GM23338 (cell line): ENCODE measurements at regions not wholly inside any gene's neighbourhood (a gene's known extent, or its start where the extent isn't known, plus 50 kb on each side); places are given as distances from the start of the nearest gene placed in this dataset.
"Not testable (repeated sequence)": the region's sequence is repeated elsewhere in the genome, so short reads cannot be mapped to it uniquely, and the experiment has no call there.

Experiments used
- ATAC-seq: fragments of 200-7000 bp; cut with Tn5 transposase; 3 replicates; pipeline ENCODE4 v1.9.1; 2020
- DNase-seq: peaks from one replicate; pipeline ENCODE4 v3.0.0-alpha.2; 2015; ENCODE audit warnings: low spot score
- H2AFZ ChIP-seq: fragments of 200-600 bp; sonication (generic); 2 replicates; pipeline ENCODE4 v1.8.0; 2016; ENCODE audit warnings: antibody characterized with exemption, mild to moderate bottlenecking, moderate library complexity
- H3F3A ChIP-seq: fragments of 200-600 bp; sonication (generic); replicated peaks from 2 replicates; pipeline ENCODE4 v1.8.0; 2017; ENCODE audit warnings: antibody characterized with exemption, mixed run types, low read depth
- H3K27ac ChIP-seq: fragments of 200-600 bp; sonication (generic); 2 replicates; pipeline ENCODE4 v1.6.1; 2016; ENCODE audit warnings: low read depth
- H3K27me3 ChIP-seq: fragments of 200-600 bp; sonication (generic); 2 replicates; pipeline ENCODE4 v1.8.0; 2016; ENCODE audit warnings: mild to moderate bottlenecking, mixed run types, moderate library complexity; ENCODE audit not compliant: insufficient read depth
- H3K36me3 ChIP-seq: fragments of 200-600 bp; sonication (generic); 2 replicates; pipeline ENCODE4 v1.8.0; 2016; ENCODE audit warnings: mild to moderate bottlenecking; ENCODE audit not compliant: insufficient read depth
- H3K4me1 ChIP-seq: fragments of 200-600 bp; sonication (generic); 2 replicates; pipeline ENCODE4 v1.8.0; 2016; ENCODE audit warnings: mild to moderate bottlenecking, moderate library complexity; ENCODE audit not compliant: insufficient read depth
- H3K4me2 ChIP-seq: fragments of 200-600 bp; sonication (generic); 2 replicates; pipeline ENCODE4 v1.7.1; 2017; ENCODE audit warnings: mixed run types
- H3K4me3 ChIP-seq: fragments of 200-600 bp; sonication (generic); 2 replicates; pipeline ENCODE4 v1.6.1; 2016; ENCODE audit warnings: mixed run types
- H3K79me2 ChIP-seq: fragments of 200-600 bp; sonication (generic); replicated peaks from 2 replicates; pipeline ENCODE4 v1.8.0; 2017; ENCODE audit warnings: mild to moderate bottlenecking; ENCODE audit not compliant: insufficient read depth
- H3K9me2 ChIP-seq: fragments of 200-600 bp; sonication (generic); 2 replicates; pipeline ENCODE4 v1.8.0; 2017; ENCODE audit not compliant: insufficient read depth
- H4K20me1 ChIP-seq: fragments of 200-600 bp; sonication (generic); replicated peaks from 2 replicates; pipeline ENCODE4 v1.8.0; 2017; ENCODE audit warnings: mild to moderate bottlenecking; ENCODE audit not compliant: insufficient read depth
- H3K27ac Mint-ChIP-seq: 2 replicates; pipeline ENCODE4 v1.8.0; 2020; ENCODE audit warnings: inconsistent platforms, mild to moderate bottlenecking, moderate library complexity, mixed read lengths
- H3K27me3 Mint-ChIP-seq: 3 replicates; pipeline ENCODE4 v1.8.0; 2022; ENCODE audit warnings: low read depth, mild to moderate bottlenecking, moderate library complexity, mixed read lengths, inconsistent platforms; ENCODE audit not compliant: insufficient read depth, poor library complexity
- H3K36me3 Mint-ChIP-seq: 3 replicates; pipeline ENCODE4 v1.8.0; 2021; ENCODE audit warnings: low read depth, mild to moderate bottlenecking, inconsistent platforms, moderate library complexity, mixed read lengths
- H3K4me1 Mint-ChIP-seq: 3 replicates; pipeline ENCODE4 v1.8.0; 2020; ENCODE audit warnings: mild to moderate bottlenecking, inconsistent platforms, mixed read lengths
- H3K4me3 Mint-ChIP-seq: 3 replicates; pipeline ENCODE4 v1.8.0; 2021; ENCODE audit warnings: moderate library complexity, mild to moderate bottlenecking, inconsistent platforms, mixed read lengths
- H3K9me3 Mint-ChIP-seq: 3 replicates; pipeline ENCODE4 v1.8.0; 2020; ENCODE audit warnings: moderate library complexity, mild to moderate bottlenecking, inconsistent platforms, mixed read lengths

DNA sequence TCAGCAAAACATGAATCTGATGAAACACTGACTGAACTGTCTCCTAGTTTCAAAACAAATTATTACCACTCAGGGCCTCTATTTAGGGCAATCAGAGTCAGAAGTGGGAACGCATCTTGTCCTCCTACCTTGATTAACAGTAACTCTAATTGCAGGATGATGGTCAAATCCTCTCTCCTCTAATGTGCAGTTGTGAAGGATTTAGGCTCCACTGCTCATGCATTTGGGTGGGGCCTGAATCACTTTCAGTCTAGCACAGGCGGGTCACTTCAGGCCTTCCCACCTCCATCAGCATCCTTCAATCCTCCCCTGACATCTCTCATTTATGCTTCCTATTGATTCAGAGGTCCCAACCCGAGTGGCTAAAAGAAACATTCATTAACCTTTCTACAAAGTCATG is 67.5 kb upstream of the AGAP9 start:
- ATAC-seq, H3K4me2 ChIP-seq, H3F3A ChIP-seq: not testable (repeated sequence)

DNA sequence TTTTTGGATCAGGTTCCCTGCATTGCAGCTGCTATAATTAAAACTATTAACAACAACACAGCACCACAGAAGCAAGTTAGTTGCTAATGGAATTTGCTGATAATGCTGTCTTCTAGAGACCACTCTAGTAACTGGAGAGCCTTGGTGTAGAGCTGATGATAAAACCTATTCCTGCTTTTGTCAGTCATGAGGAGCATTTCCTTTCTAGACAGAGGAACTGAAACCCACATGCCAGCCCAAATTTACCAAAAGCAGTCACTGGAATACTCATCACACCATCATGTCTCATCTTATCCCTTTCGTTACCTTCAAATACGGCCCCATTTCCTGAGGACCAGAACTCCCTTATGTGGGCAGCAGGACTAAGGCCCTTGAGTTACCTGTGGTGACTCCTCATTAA is 67.1 kb upstream of the AGAP9 start:
- DNase-seq: not testable (repeated sequence)

More for the DNA sequence above, 67.5 kb upstream of the AGAP9 start:
- not testable (repeated sequence) for H3K4me1 ChIP-seq, H3K4me3 ChIP-seq, H3K4me3 Mint-ChIP-seq, H3K27me3 Mint-ChIP-seq, H3K4me1 Mint-ChIP-seq, DNase-seq, H3K36me3 Mint-ChIP-seq, H3K79me2 ChIP-seq, H3K27ac ChIP-seq, H3K27me3 ChIP-seq, H3K9me2 ChIP-seq, H3K36me3 ChIP-seq, H3K9me3 Mint-ChIP-seq, H3K27ac Mint-ChIP-seq, H2AFZ ChIP-seq, H4K20me1 ChIP-seq

GRCh38 chr10:47582051-47582450 is 58.6 kb upstream of the AGAP9 start:
- H3K36me3 ChIP-seq, H3K9me3 Mint-ChIP-seq, H3K36me3 Mint-ChIP-seq, H3K79me2 ChIP-seq, H3K27me3 ChIP-seq, H4K20me1 ChIP-seq, H2AFZ ChIP-seq, H3K27ac Mint-ChIP-seq, H3K27me3 Mint-ChIP-seq, H3K4me1 ChIP-seq, ATAC-seq, H3K4me3 ChIP-seq, H3K4me1 Mint-ChIP-seq, H3K9me2 ChIP-seq, H3K4me2 ChIP-seq, H3K27ac ChIP-seq, DNase-seq, H3F3A ChIP-seq, H3K4me3 Mint-ChIP-seq: not testable (repeated sequence)

More for the DNA sequence above, 67.1 kb upstream of the AGAP9 start:
- H3K36me3 ChIP-seq, H2AFZ ChIP-seq, H3K9me3 Mint-ChIP-seq, H3K27ac Mint-ChIP-seq, H3K27ac ChIP-seq, H4K20me1 ChIP-seq, H3K9me2 ChIP-seq, H3K27me3 Mint-ChIP-seq, ATAC-seq, H3K4me3 Mint-ChIP-seq, H3K4me1 ChIP-seq, H3K4me1 Mint-ChIP-seq, H3K4me2 ChIP-seq, H3K27me3 ChIP-seq, H3K36me3 Mint-ChIP-seq, H3F3A ChIP-seq, H3K4me3 ChIP-seq, H3K79me2 ChIP-seq: not testable (repeated sequence)

DNA sequence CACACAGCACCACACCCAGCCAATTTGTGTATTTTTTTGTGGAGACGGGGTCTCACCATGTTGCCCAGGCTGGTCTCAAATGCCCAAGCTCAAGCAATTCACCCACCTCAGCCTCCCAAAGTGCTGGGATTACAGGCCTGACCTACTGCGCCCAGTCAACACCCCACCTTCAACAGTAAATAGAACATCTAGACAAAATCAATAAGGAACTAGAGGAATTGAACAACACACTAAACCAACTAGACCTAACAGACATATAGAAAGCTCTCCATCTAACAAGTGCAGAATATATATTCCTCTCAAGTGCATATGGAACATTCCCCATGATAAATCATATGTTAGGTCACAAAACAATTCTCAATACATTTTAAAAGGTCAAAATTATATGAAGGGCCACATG is 56.6 kb upstream of the AGAP9 start:
- not testable (repeated sequence) for H3F3A ChIP-seq, DNase-seq, H3K27ac Mint-ChIP-seq, H3K9me2 ChIP-seq, H3K36me3 Mint-ChIP-seq, H3K4me1 Mint-ChIP-seq, H3K27me3 ChIP-seq, H3K4me3 ChIP-seq, H3K27ac ChIP-seq, H3K79me2 ChIP-seq, H4K20me1 ChIP-seq, H3K4me1 ChIP-seq, H3K27me3 Mint-ChIP-seq, H3K4me2 ChIP-seq, H2AFZ ChIP-seq, H3K36me3 ChIP-seq, H3K4me3 Mint-ChIP-seq, H3K9me3 Mint-ChIP-seq, ATAC-seq

DNA sequence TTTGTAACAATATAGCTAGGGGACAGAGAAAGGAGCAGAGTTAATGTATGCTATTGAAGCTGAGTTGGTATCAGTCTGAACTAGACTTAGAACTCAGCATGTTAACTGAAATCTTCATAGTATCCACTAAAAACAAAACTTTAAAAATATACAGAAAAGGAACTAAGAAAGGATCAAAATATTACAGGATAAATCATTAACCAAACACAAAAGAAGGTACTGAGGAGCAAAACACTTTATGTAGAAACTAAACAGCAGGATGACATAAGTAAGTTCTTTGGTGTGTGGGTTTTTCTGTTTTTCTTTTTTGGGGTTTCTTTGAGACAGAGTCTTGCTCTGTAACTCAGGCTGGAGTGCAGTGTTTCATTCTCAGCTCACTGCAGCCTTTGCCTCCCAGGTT is 55.1 kb upstream of the AGAP9 start:
- H2AFZ ChIP-seq, H3K4me3 Mint-ChIP-seq, H4K20me1 ChIP-seq, ATAC-seq, H3K27me3 ChIP-seq, H3K27ac ChIP-seq, H3K4me1 Mint-ChIP-seq, H3K36me3 Mint-ChIP-seq, H3K9me2 ChIP-seq, H3F3A ChIP-seq, H3K9me3 Mint-ChIP-seq, DNase-seq, H3K36me3 ChIP-seq, H3K4me3 ChIP-seq, H3K4me2 ChIP-seq, H3K4me1 ChIP-seq, H3K27ac Mint-ChIP-seq, H3K79me2 ChIP-seq, H3K27me3 Mint-ChIP-seq: not testable (repeated sequence)
